ENCODE measurements at regions not wholly inside any gene's neighbourhood (a gene's known extent, or its start where the extent isn't known, plus 50 kb on each side); places are given as distances from the start of the nearest gene placed in this dataset.

GRCh38 chr13:21987793-21988192 lies 316.9 kb downstream of the FGF9 start:
- no peak for TF ChIP-seq CTCF (conservative IDR thresholded peaks at IDR 0.05 in 1 of 2, IDR thresholded peaks at IDR 0.05 in 1 of 2; ENCODE audit: extremely low read depth in 1 of 2, insufficient read depth in 1 of 2, low read depth in 1 of 2, low read length in 2 of 2)
- TF ChIP-seq EZH2 (IDR thresholded peaks at IDR 0.05; ENCODE audit: borderline replicate concordance, low read length), result no peak

Measured in mammary epithelial cell (primary cell).